ENCODE measurements at regions not wholly inside any gene's neighbourhood (a gene's known extent, or its start where the extent isn't known, plus 50 kb on each side); places are given as distances from the start of the nearest gene placed in this dataset.

- Histone ChIP-seq H3K14ac (ENCODE audit: low read length) (no peak overlapping the region), H2BK12ac (ENCODE audit: low read length) (no peak overlapping the region), H3K4me1 (ENCODE audit: control insufficient read depth in 1 of 2, insufficient read depth in 2 of 2, low read length in 2 of 2) (no peaks in the 10 kb centered on the region), H3K9ac (ENCODE audit: low read length) (no peak overlapping the region), H2AFZ (ENCODE audit: insufficient read depth, low read length, poor library complexity) (no peak overlapping the region), H2BK5ac (ENCODE audit: low read depth, low read length, poor library complexity) (no peak overlapping the region), H3K9me3 (ENCODE audit: insufficient read depth, low read depth, low read length) (peaks cover 4% of the 10 kb centered on the region), H3K4ac (ENCODE audit: low read depth, low read length) (no peak overlapping the region), H4K12ac (ENCODE audit: low read depth, low read length) (no peak overlapping the region), H3K4me2 (ENCODE audit: low read length) (no peak overlapping the region), H4K8ac (ENCODE audit: low read depth, low read length) (no peak overlapping the region), H3K79me2 (ENCODE audit: control insufficient read depth, insufficient read depth, low read length, poor library complexity) (no peaks in the 10 kb centered on the region), H4K91ac (ENCODE audit: low read depth, low read length) (no peak overlapping the region), H3K36me3 (ENCODE audit: control insufficient read depth in 1 of 2, insufficient read depth in 2 of 2, low read length in 2 of 2) (no peaks in the 10 kb centered on the region), H3K79me1 (ENCODE audit: low read length) (no peaks in the 10 kb centered on the region), H3K23ac (ENCODE audit: low read length) (no peak overlapping the region), H3K27ac (ENCODE audit: low read depth, low read length) (no peak overlapping the region), H2BK120ac (ENCODE audit: insufficient read depth, low read length, poor library complexity) (no peak overlapping the region), H3K18ac (ENCODE audit: low read length) (no peak overlapping the region), H3K27me3 (ENCODE audit: insufficient read depth, low read length) (no peaks in the 10 kb centered on the region), H2AK5ac (ENCODE audit: low read length) (no peak overlapping the region), H3K4me3 (ENCODE audit: low read depth, low read length) (no peak overlapping the region)
- no peak for DNase-seq
- no CpG with 5 or more reads among the region's 2 CpGs for WGBS (ENCODE audit: extremely low coverage, insufficient coverage, insufficient read length)
These were observed 209.9 kb upstream of the RBBP8 start for GRCh38 chr18:22723221-22723620.

- Histone ChIP-seq H3K4me1 (ENCODE audit: control insufficient read depth in 1 of 2, insufficient read depth in 2 of 2, low read length in 2 of 2) (no peaks in the 10 kb centered on the region), H3K79me1 (ENCODE audit: low read length) (no peaks in the 10 kb centered on the region), H4K91ac (ENCODE audit: low read depth, low read length) (no peak overlapping the region), H3K23ac (ENCODE audit: low read length) (no peak overlapping the region), H3K14ac (ENCODE audit: low read length) (no peak overlapping the region), H2AK5ac (ENCODE audit: low read length) (no peak overlapping the region), H3K36me3 (ENCODE audit: control insufficient read depth in 1 of 2, insufficient read depth in 2 of 2, low read length in 2 of 2) (no peaks in the 10 kb centered on the region), H3K9ac (ENCODE audit: low read length) (no peak overlapping the region), H3K27ac (ENCODE audit: low read depth, low read length) (no peak overlapping the region), H2AFZ (ENCODE audit: insufficient read depth, low read length, poor library complexity) (no peak overlapping the region), H3K9me3 (ENCODE audit: insufficient read depth, low read depth, low read length) (peaks cover 4% of the 10 kb centered on the region), H3K79me2 (ENCODE audit: control insufficient read depth, insufficient read depth, low read length, poor library complexity) (no peaks in the 10 kb centered on the region), H4K8ac (ENCODE audit: low read depth, low read length) (no peak overlapping the region), H3K4me3 (ENCODE audit: low read depth, low read length) (no peak overlapping the region), H2BK12ac (ENCODE audit: low read length) (no peak overlapping the region), H3K27me3 (ENCODE audit: insufficient read depth, low read length) (no peaks in the 10 kb centered on the region), H2BK5ac (ENCODE audit: low read depth, low read length, poor library complexity) (no peak overlapping the region), H2BK120ac (ENCODE audit: insufficient read depth, low read length, poor library complexity) (no peak overlapping the region), H3K4me2 (ENCODE audit: low read length) (no peak overlapping the region), H4K12ac (ENCODE audit: low read depth, low read length) (no peak overlapping the region), H3K18ac (ENCODE audit: low read length) (no peak overlapping the region), H3K4ac (ENCODE audit: low read depth, low read length) (no peak overlapping the region)
- WGBS (ENCODE audit: extremely low coverage, insufficient coverage, insufficient read length) = no CpG with 5 or more reads among the region's 2 CpGs
- no peak for DNase-seq
These were observed 209.4 kb upstream of the RBBP8 start for GRCh38 chr18:22723773-22724172.

- H3K4me3 ChIP-seq (ENCODE audit: low read depth, low read length) = no peak overlapping the region
- no peak overlapping the region for H4K8ac ChIP-seq (ENCODE audit: low read depth, low read length)
- no peak overlapping the region for H4K91ac ChIP-seq (ENCODE audit: low read depth, low read length)
- H3K9me3 ChIP-seq (ENCODE audit: insufficient read depth, low read depth, low read length) = peaks cover 4% of the 10 kb centered on the region
- WGBS (ENCODE audit: extremely low coverage, insufficient coverage, insufficient read length) = no CpG with 5 or more reads among the region's 2 CpGs
- H2BK5ac ChIP-seq (ENCODE audit: low read depth, low read length, poor library complexity) = no peak overlapping the region
- no peak overlapping the region for H3K4ac ChIP-seq (ENCODE audit: low read depth, low read length)
- H3K79me2 ChIP-seq (ENCODE audit: control insufficient read depth, insufficient read depth, low read length, poor library complexity) = no peaks in the 10 kb centered on the region
- H3K4me2 ChIP-seq (ENCODE audit: low read length) = no peak overlapping the region
- H3K27ac ChIP-seq (ENCODE audit: low read depth, low read length) = no peak overlapping the region
- H2AFZ ChIP-seq (ENCODE audit: insufficient read depth, low read length, poor library complexity) = no peak overlapping the region
- no peak overlapping the region for H2AK5ac ChIP-seq (ENCODE audit: low read length)
- H3K4me1 ChIP-seq (ENCODE audit: control insufficient read depth in 1 of 2, insufficient read depth in 2 of 2, low read length in 2 of 2) = no peaks in the 10 kb centered on the region
- no peak overlapping the region for H2BK120ac ChIP-seq (ENCODE audit: insufficient read depth, low read length, poor library complexity)
- no peaks in the 10 kb centered on the region for H3K27me3 ChIP-seq (ENCODE audit: insufficient read depth, low read length)
- H3K14ac ChIP-seq (ENCODE audit: low read length) = no peak overlapping the region
- no peak overlapping the region for H3K23ac ChIP-seq (ENCODE audit: low read length)
- no peak overlapping the region for H4K12ac ChIP-seq (ENCODE audit: low read depth, low read length)
- H3K9ac ChIP-seq (ENCODE audit: low read length) = no peak overlapping the region
- H3K18ac ChIP-seq (ENCODE audit: low read length) = no peak overlapping the region
- no peak for DNase-seq
- H3K36me3 ChIP-seq (ENCODE audit: control insufficient read depth in 1 of 2, insufficient read depth in 2 of 2, low read length in 2 of 2) = no peaks in the 10 kb centered on the region
- no peak overlapping the region for H2BK12ac ChIP-seq (ENCODE audit: low read length)
- no peaks in the 10 kb centered on the region for H3K79me1 ChIP-seq (ENCODE audit: low read length)
These were observed 206.7 kb upstream of the RBBP8 start for GRCh38 chr18:22726469-22726868.

- no peaks in the 10 kb centered on the region for H3K79me2 ChIP-seq (ENCODE audit: control insufficient read depth, insufficient read depth, low read length, poor library complexity)
- no peak overlapping the region for H3K14ac ChIP-seq (ENCODE audit: low read length)
- no peak overlapping the region for H3K23ac ChIP-seq (ENCODE audit: low read length)
- no peak overlapping the region for H3K27ac ChIP-seq (ENCODE audit: low read depth, low read length)
- no peak overlapping the region for H4K8ac ChIP-seq (ENCODE audit: low read depth, low read length)
- no peak overlapping the region for H3K18ac ChIP-seq (ENCODE audit: low read length)
- H3K4ac ChIP-seq (ENCODE audit: low read depth, low read length) = no peak overlapping the region
- H3K4me2 ChIP-seq (ENCODE audit: low read length) = no peak overlapping the region
- H4K91ac ChIP-seq (ENCODE audit: low read depth, low read length) = no peak overlapping the region
- H3K4me1 ChIP-seq (ENCODE audit: control insufficient read depth in 1 of 2, insufficient read depth in 2 of 2, low read length in 2 of 2) = no peaks in the 10 kb centered on the region
- H3K4me3 ChIP-seq (ENCODE audit: low read depth, low read length) = no peak overlapping the region
- H3K9ac ChIP-seq (ENCODE audit: low read length) = no peak overlapping the region
- no peak overlapping the region for H4K12ac ChIP-seq (ENCODE audit: low read depth, low read length)
- peaks cover 4% of the 10 kb centered on the region for H3K9me3 ChIP-seq (ENCODE audit: insufficient read depth, low read depth, low read length)
- H3K36me3 ChIP-seq (ENCODE audit: control insufficient read depth in 1 of 2, insufficient read depth in 2 of 2, low read length in 2 of 2) = no peaks in the 10 kb centered on the region
- no peaks in the 10 kb centered on the region for H3K27me3 ChIP-seq (ENCODE audit: insufficient read depth, low read length)
- no peaks in the 10 kb centered on the region for H3K79me1 ChIP-seq (ENCODE audit: low read length)
- no peak overlapping the region for H2AFZ ChIP-seq (ENCODE audit: insufficient read depth, low read length, poor library complexity)
- no peak overlapping the region for H2AK5ac ChIP-seq (ENCODE audit: low read length)
- H2BK5ac ChIP-seq (ENCODE audit: low read depth, low read length, poor library complexity) = no peak overlapping the region
- no peak overlapping the region for H2BK12ac ChIP-seq (ENCODE audit: low read length)
- no peak for DNase-seq
- H2BK120ac ChIP-seq (ENCODE audit: insufficient read depth, low read length, poor library complexity) = no peak overlapping the region
These were observed 205.1 kb upstream of the RBBP8 start for GRCh38 chr18:22728016-22728415.

Measured in trophoblast cell (in vitro differentiated cells and primary cell).